Myocyte (in vitro differentiated cells): ENCODE measurements at regions not wholly inside any gene's neighbourhood (a gene's known extent, or its start where the extent isn't known, plus 50 kb on each side); places are given as distances from the start of the nearest gene placed in this dataset.
"Not testable (repeated sequence)": the region's sequence is repeated elsewhere in the genome, so short reads cannot be mapped to it uniquely, and the experiment has no call there.

Experiments
- DNase-seq: peaks from one replicate; pipeline ENCODE4 v3.0.0-alpha.2; 2012; ENCODE audit warnings: low read depth

GRCh38 chr21:16113052-16113715 is 383.4 kb downstream of the USP25 start:
- peak; percentile 30 for DNase-seq

DNA sequence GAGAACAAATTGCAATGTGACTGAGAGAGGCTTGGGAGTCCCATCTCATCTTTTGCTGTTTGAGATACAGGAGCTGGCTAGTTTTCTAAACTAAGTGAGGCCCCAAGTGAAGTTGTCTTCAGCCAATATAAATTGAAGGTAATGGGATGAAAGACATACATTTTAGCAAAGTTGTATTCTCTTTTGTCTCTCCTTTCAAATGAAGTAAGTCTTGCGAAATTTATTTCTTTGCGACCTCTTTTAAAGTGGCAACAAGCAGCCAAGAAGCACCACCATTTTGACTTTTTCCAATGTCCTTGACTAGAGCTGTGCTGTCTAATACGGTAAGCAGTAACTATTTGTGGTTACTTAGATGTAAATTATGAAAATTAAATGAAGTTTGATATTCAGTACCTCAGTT is 385.7 kb downstream of the USP25 start:
- DNase-seq: no peak

DNA sequence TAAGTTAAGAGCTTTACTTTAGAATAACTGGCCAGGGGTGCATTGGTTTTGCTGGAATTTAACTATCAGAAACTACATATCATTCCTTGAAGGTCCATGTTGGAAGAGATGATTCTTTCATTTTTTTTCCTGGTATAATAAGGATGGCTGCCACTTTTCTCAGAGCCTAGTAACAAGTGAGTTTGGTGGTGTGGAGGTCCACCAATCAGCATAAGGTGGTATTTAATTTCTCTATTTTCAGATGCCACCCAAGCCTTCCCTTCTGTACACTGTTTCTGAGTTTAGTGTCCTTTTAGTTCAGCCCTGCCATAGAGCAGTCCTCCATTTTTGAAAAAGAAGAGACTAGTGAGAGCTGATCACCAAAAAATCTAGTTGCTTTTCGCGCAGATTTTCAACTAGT is 386.3 kb downstream of the USP25 start:
- DNase-seq: no peak

- DNase-seq: no peak
Measured at GRCh38 chr21:16116798-16117197, 387.0 kb downstream of the USP25 start.

DNA sequence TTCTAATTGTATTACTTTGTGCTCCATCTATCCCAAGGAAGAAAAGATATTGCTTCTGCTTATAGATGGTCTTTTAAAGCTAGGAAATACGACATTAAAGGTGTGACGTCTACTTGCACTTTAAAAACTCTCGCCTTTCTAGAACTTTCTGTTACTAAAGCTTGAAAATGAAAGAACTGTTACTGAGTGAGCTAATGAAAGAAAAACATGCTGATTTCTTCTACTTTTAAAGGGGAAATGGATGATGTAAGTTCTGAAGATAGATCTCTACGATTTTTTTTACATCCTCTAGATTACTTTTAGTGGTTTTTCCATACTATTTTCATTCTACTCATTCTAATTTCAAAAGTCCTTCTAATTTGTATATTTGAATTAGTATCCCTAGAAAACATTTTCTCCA is 387.5 kb downstream of the USP25 start:
- no peak for DNase-seq

DNA sequence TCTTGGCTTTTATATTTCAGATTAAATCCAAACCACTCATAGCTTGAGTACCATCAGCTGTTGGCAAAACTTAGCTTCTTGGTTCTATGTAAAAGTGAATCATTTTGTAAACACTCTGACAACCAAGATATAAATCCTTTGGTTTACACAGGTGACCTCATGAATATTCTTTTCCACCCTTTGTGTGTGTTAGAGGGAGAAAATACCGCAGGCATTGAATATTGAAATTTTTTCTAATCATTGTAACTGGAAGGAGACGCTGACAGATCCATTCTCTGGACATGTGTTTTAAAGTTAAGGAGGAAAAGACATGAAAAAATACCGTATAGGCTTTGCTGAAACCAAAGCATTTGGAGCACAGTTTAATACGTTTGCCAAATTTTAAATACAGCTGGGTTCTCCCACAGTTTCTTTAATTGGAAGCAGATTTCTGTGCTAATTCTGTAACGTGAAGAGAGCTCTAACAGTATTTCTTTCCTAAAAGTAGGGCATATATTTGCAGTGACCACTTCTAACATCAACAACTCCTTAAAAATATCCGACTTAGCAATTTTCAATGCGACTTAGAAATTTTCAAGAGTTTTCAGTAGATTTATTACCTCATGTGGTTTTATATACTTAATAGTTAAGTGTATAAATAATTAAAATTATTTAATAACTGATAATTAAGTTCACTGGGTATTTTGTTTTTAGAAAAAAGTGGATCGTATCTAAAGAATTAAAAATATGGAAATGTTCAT is 388.2 kb downstream of the USP25 start:
- peak; percentile 15 for DNase-seq

DNA sequence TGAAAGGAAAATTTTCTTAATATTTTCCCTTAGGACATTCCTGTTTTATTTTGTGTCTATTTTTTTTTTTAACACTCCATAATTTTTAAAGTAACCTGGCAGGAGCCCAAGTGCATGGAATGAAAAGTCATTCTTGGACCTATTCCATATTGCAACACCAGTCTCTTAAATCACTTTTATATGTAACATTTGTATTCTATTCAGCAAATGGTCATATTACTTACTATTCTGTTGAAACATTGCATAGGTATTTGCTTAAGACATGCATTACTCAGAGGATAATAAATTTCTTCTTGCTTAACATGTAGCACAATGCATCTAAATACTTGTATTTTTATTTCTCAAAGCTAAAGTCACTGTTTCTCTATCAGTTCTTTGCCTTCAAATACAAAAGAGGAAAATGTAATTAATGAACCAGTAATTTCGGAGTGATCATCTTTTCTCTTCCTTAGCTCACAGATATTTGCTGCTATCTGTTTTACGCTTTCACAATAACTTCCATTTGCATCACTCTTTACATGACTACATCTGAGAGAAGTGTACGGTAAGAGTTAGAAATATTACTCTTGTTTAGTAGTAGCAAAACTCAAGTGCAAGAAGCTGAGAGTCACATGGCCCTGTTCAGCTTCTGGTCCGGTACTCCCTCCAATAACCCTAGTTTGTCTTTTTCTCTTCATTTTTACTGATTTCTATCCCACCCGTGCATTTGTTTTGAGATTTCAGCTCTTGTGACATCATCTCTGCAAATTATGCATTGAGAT is 394.8 kb downstream of the USP25 start:
- peak; percentile 66 for DNase-seq

GRCh38 chr21:16125274-16125673 is 395.5 kb downstream of the USP25 start:
- DNase-seq: no peak

DNA sequence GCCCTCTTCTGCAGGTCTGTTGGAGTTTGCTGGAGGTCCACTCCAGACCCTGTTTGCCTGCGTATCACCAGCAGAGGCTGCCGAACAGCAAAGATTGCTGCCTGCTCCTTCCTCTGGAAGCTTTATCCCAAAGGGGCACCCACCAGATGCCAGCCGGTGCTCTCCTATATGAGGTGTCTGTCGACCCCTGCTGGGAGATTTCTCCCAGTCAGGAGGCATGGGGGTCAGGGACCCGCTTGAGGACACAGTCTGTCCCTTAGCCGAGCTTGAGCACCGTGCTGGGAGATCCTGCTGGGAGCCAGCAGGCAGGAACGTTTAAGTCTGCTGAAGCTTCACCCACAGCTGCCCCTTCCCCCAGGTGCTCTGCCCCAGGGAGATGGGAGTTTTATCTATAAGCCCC is 402.7 kb downstream of the USP25 start:
- DNase-seq: not testable (repeated sequence)

GRCh38 chr21:16133248-16133647 is 403.5 kb downstream of the USP25 start:
- DNase-seq: no peak

DNA sequence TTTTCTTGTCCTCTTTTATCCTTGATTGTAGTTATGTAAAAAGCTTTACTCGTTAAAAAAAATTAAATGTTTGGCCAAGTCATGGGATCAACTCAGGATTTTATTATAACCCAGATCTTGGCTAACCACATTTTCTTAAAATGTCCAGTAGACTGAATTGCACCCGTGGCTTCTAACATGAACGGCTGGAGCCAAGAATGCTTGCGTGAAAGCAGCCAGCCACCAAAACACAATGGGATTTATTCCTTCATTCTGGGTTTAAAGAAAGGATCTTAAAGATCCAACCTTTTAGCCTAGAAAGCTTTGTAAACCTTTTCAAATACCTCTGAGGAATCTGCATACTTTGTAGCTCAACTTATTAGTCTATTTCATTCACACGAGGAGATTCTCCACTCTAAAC is 404.4 kb downstream of the USP25 start:
- DNase-seq: no peak

DNA sequence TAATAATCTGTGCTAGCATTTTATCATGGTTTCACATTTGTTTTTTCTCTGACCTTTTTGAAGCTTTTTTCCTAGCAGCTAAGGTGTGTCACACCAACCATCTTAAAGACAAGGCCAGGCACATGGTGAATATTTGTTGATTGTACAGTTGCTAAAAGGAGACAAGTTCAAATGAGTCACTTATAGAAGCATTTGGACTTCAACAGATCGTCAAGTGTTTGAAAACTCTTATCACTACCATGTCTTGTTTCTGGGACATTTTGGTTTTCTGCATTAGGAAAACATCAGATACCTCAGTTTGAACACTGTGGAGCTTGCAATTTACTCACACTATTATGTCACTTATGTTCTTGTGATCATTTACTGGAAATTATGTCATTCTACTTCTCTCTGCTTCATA is 407.3 kb downstream of the USP25 start:
- no peak for DNase-seq

- no peak for DNase-seq
Measured at GRCh38 chr21:16145052-16145451, 415.3 kb downstream of the USP25 start.

DNA sequence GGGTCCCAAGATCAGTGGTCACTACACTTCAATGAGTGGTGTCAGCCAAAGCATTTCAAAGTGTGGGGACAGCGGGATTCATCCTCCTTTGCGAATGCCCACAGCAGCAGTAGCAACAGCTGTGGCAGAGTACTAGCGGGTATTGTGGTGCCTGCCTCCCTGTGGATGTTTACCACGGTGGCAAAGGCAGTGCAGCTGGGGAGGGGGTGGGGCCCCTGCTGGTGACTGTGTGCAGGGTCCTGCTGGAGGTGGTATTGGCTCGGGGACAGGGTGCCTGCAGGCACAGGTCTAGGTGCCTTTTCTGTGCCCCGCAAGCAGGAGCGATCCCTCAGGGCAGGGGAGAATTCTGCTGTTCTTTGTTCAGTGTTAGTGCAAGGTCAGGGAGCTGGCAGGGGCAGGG is 415.7 kb downstream of the USP25 start:
- DNase-seq: peak; percentile 29

DNA sequence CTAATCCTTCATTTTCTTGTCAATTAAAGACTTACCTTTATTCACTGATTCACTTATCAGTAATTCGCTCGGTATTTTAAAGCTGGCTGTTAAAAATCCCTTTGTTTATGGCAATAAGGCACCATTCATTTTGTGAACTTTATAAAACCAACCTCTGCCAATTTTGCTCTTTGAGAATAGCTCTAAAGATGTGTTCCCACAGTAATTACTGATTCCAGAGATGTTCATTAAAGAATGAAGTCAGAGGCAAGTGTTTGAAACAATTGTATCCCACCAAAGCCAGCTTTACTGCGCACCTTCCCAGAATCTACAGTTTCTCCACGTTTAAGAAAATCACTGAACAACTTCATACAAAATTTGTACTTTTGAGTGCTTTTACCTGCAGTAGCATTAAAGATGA is 424.5 kb downstream of the USP25 start:
- no peak for DNase-seq

- DNase-seq: no peak
Measured at GRCh38 chr21:16154951-16155635, 425.3 kb downstream of the USP25 start.

- no peak for DNase-seq
Measured at GRCh38 chr21:16156841-16157489, 427.2 kb downstream of the USP25 start.

- no peak for DNase-seq
Measured at GRCh38 chr21:16159213-16159970, 429.6 kb downstream of the USP25 start.

DNA sequence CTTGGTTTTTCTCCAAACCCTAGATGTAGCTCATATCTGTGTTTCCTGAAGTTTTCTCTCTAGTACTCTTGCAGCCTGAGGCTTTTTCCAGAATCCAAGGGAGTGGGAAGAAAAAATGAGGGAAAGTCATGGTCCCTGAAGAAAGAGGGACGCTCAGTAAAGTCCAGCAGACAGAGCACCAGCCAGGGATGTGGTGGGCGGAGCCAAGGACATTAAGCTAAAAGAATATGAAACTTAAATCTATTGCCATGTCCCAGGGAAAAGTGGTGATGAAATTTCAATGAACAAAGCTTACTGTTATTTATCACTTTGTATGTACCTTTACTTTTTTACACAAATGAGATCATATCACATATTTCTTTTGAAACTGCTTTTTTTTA is 430.2 kb downstream of the USP25 start:
- no peak for DNase-seq

DNA sequence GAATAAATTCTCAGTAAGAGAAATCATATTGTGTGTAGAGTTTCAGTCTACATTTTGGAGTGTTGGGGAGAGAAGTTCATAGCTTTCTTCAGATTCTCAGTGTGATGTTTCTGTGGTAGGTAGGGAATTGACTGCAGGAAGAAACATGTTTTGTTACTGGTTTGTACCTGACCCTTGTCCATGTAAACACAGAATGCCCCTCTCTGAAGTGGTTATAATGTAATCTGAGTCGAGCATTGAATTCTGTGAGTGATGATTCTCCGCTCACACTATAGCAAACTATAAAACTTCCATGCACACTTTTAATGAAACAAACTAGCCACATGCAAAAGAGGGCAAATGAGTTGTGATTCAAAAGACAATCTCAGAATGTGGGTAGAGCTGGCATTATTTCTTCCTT is 433.2 kb downstream of the USP25 start:
- DNase-seq: no peak

DNA sequence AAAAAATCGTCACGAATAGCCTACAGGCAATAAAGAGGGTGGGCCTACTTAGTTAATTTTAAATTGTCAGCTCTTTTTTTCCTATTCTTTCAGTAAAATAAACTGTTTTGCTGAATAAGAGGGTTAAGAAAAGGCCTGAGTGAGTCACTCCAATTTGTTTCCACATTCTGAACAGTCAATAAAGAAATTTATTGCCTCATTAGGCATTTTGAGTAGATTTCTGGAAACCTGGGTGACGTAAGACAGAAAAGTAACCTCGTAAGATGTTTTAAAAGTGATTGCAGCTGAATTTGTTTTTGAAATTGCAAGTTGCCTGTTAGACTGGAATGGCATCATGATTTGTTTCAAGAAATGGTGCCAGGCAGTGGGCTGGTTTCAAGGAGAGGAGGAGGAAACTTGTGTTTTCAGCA is 439.3 kb downstream of the USP25 start:
- no peak for DNase-seq
